GM21723 (cell line): ENCODE measurements at regions not wholly inside any gene's neighbourhood (a gene's known extent, or its start where the extent isn't known, plus 50 kb on each side); places are given as distances from the start of the nearest gene placed in this dataset.

Experiments
- ATAC-seq: cut with Tn5 transposase; IDR thresholded peaks from one replicate; pipeline ENCODE4 v1.9.1; 2021; ENCODE audit warnings: mild to moderate bottlenecking, moderate library complexity; ENCODE audit not compliant: unreplicated experiment

DNA sequence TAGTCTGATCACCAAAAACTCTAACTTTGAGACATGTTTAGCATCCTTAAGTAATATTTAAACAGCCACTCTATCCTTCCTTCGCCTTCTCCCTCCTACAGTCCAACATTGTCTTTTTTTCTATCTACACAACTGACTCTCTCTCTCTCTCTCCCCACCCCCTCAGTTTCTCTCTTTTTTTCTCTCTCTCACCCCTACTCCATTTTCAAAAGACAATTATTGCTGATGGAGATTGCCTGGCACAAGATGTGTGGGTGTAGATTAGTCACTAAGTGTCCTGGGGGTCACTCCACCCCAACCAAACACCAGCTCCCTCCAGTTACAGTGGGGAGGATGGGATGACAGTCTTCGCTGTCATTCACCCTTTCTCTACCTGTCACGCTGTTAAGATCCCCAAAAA lies 94.5 kb upstream of the NFIA start:
- ATAC-seq, result no peak

DNA sequence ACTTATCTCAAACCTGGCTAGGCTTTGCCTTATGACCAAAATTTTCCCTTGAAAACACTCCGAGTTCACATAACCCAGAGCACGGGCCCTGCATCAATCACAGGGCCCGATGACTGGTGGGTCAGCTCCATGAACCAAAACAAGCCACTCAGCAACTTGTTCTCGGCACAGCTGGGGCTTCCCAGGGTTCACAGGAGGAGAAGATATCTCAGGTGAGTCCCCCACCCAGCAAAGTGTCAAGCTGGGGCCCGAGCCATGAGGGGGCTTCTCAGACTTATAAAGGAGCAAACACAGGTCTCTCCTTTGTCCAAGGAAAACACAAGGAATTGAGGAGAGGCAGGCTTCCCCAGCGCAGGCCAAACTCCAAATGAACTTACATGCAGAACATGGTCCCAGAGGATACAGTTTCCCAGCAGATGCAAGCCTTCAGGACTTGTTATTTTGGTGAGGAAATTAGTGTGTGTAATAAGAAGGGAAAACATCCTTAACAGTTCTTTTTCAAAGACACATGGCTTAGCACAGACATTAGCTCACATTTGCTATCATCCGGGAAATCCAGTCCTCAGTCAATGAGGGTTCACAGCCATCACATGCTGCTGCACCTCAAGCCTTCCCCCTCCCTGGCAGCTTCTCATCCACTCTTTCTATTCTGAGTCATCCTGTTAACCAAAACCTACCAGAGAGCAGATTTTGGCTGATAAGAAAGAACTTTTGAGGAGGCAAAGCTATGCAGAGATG lies 98.1 kb upstream of the NFIA start:
- ATAC-seq, result no peak

DNA sequence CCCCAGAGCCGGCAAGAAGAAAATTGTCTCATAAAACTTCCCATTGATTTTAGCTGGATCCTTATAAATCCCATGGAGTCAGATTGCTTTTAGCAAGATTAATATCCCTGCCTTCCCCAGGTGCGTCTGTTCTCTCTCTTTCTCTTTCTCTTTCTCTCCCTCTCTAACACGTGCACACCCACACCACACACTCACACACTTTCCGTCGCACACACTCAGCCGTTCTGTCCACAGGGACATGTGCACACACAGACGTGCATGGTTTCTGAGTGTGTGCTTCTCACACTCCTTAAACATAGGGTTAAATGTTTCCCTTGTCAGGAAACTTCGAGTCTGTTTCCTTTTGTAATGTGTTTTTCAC lies 98.7 kb upstream of the NFIA start:
- ATAC-seq, result no peak

DNA sequence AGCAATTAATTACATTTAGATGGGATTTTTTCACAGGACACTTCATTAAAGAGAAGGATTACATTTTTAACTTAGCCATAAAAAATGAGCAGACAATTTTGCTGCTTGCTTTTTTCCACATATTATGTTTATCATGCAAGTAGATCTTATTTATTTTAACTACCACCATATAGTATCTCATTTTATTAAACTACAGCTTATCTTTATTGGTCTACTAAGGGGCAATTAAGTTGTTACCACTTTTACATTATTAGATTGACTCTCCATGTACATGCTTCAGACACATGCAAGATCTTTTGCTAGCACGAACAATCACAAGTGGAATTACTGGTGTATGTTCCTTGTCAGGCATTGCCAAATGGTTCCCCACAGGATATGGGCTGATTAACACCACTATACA lies 99.8 kb upstream of the NFIA start:
- ATAC-seq, result no peak

DNA sequence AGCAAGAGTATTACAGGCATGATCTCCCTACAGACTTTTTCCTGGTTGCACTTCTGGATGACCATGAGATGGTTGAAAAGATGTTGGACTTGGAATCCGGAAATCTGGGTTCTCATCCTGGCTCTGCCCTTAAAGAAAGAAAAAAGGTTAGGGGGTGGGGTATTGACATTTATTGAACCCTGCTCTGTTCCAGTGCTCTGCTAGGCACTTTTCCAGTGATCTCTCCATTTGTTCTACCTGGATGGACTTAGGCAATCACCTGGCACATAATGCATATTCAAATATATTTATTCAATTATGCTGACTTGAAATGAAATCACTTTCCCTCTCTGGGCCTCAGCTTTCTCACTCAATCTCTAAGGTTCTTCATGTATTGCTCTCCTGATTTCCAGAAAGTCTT lies 101.0 kb upstream of the NFIA start:
- no peak for ATAC-seq

DNA sequence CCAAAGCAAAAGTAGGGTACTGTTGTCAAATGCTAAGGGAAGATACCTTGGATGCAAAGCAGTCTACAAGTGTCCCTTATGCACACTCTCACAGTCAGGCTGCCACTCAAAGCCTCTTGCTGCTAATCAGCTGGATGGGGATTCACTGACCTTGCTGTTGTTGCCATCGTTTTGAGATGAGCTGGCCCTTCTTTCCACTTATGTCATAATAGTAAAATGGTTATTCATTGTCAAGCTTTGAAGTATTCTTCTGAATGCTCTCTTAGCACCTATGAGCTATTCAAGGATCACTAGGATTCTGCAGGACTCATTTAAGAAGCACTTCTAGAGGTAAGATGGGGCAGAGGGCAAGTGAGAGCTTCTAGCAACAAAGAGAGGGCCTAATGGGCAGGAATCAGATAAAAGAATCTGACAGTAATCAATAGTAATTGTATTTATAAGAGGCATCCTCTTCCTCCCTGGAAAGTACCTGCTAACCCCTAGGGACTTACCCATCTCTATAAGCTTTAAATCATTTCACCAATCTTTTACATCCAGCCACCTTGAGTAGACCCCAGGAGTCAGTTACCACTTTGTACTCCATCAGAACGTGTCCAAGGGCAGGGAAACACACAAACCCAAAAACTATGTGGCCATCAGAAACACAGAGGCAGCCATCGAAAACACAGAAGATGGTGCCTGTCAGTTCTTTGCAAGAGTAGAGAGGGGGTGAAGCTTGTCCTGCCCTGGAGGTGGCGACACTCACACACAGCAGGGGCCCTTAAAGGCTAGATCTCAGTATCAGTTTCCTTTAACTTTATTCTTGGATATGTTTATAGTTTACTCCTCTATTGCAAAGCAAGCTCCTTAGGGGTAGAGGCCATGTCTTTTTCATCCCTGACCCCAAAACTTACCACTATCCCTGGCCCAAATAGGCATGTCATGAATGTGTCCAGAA lies 103.7 kb upstream of the NFIA start:
- ATAC-seq, result peak; percentile 86

DNA sequence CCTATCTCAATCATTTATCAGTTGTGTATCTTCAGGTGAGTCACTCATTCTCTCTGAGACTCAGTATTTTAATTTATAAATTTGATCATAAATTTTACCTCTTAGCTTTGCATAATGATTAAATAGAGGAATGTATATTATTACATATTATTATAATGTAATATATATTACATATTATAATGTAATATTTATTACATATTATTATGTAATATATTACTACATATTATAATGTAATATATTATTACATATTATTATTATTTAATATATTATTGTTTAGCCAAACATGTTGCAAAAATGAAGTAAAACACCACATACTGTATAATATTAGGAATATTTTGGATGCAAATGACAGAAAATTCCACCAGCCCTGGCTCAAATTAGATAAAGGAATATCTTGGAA lies 104.7 kb upstream of the NFIA start:
- no peak for ATAC-seq

DNA sequence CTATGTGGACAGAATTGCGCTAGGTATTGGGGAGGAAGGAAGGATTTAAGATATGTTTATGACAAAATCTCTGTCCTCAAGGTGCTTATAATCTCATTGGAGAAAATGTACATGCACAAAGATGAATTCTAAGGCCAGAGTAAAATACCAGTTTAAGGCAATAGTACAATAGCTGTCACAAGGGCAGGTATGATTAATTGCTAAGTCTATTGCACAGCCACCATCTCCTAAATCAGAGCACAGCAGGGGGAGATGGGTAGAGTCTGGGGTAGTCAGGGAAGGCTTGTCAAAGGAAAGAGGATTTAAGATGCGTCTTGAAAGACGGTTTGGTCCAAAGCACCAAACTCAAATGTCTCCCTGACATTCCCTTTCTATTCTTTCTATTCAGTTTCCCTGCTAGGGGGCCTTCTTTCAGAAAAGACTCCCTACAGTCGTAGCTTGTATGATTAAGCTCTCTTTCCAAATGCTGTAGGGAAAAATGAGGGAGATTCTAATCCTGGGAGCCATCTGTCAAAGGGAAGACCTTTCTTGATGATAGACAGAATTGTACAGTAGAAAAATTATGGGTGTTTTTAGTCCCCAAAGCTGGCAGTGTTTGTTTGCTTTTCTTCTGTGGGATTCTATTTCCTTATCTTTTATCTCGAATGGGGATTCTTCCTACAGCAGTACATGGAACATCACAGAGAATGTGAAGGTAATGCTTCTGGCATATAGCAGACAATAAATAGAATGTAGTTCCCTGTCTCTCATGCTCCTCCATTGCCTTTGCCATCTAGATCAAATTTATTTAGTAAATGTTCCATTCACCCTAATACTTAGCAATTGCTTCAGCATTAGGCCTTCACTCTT lies 107.6 kb upstream of the NFIA start:
- ATAC-seq, result no peak

DNA sequence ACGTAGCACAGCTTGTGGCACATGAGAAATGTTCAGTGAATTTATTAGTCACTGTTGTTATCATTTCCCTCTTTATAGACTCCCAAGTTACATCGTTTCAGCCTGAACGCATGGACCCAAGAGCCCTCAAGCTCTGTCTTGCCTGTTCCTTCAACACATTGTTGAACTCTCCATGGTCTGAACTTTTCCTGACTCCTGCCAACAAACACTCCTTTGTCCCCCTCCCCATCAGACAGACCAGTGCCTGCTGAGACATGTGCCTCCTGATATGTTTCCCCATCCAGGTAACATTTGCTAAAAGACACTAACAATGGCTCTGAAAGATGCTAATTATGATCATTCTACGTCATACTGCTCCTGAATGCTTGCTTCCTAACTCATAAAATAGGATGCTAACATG lies 108.7 kb upstream of the NFIA start:
- no peak for ATAC-seq

DNA sequence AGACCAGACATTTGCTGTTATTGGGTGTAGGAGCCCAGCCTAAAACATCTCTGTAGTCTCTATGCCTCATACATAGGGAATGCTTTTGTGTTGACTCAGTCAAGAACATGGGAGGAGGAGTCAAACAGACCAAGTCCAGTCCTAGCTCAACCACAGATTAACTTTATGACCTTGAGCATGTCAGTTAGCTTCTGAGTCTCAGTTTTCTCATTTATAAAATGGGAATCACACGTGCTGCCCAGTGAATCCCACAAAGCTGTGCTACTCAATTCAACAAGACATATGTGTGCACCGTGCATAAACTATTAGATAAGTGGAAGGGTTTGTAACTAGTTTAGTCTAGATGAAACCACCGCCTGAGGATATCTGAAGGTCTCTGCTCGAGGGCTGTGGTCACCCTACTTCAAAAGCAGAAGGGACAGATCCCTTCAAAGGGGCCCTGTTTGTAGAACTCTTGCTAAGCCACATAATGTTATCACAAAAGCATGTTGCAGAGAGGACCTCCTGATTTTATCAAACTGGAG lies 109.5 kb upstream of the NFIA start:
- ATAC-seq, result no peak

DNA sequence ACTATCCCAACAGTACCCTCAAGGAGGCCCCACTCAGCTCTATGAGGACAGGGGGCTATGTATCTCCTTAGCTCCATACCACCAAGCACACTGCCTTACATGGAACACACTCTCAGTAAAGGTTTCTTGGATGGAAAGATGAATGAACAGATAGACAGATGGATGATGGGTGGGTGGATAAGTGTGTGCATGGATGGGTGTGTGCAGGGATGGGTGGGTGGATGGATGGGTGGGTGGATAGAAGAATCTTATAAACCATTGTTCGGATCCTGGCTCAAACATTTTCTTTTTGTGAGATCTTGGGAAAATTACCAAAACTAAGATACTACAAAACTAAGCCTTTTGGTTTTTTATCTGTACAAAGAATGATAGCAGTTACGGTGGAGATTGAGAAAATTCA lies 111.0 kb upstream of the NFIA start:
- no peak for ATAC-seq

DNA sequence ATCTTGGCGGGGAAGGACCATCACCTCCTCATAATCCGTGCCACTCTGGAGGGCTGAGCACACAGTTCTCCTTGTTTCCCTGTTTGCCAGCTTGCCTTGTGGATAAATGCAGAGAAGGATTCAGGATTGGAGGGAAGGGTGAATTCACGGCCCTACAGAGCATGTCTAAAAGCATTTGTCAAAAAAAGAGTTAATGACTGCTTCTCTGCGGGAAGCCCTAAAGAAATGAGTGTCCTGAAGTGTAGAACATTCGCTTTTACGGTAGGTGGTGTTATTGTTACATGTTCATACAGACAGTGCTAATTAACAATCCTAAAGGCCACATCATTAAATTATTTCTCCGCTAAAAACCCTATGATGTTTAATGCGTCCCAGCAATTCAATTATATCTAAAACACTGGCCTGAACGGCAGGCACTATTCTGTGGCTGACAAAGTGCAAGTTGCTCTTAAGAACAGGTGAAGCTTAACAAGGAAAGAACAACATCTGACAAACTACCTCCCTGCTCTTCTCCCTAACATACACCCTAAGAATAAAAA lies 112.3 kb upstream of the NFIA start:
- no peak for ATAC-seq

DNA sequence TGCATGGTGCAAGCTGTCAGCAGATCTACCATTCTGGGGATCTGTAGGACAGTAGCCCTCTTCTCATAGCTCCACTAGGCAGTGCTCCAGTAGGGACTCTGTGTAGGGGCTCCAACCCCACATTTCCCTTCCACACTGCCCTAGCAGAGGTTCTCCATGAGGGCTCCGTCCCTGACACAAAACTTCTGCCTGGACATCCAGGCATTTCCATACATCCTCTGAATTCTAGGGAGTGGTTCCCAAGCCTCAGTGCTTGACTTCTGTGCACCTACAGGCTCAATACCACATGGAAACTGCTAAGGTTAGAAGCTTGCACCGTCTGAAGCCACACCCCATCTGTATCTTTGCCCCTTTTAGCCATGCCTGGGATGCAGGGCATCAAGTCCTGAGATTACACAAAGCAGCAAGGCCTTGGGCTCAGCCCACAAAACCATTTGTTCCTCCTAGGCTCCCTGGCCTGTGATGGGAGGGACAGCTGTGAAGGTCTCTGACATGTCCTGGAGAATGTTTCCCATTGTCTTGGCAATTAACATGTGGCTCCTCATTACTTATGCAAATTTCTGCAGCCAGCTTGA lies 117.0 kb upstream of the NFIA start:
- no peak for ATAC-seq

DNA sequence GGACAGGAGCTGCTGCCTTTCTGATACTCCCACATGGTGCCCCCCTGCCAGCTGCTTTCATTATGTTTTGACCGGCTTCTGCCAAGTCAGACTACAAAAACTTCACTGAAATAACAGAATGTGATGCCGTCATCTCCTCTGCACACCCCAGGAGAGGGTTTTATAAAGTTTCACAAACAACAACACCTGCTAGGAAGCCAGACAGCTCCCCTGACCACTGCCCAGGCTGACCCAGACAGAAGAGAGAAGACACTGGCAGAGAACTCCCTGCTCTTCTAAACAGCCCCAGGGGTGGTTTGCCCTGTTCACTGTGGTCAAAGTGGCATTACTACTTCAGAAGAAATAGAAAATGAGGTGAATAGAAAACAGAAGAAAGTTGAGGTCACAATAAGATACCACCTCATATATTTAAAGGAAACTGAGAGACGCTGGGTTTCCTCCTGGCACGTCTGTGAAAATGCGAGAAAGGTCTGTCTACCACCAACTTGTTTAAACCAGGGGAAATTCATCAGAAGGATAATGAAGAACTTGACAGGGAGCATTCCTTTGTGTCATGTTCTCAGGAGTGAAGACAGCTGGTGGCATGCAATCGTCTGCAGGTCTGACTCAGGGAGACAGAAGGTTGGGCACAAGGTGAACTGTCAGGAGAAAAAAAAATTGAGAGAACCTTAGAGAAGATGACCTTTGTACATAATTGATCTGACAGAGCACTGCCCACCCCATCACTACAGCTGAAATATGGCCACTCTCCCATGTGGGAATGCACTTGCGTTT lies 119.0 kb upstream of the NFIA start:
- ATAC-seq, result no peak

DNA sequence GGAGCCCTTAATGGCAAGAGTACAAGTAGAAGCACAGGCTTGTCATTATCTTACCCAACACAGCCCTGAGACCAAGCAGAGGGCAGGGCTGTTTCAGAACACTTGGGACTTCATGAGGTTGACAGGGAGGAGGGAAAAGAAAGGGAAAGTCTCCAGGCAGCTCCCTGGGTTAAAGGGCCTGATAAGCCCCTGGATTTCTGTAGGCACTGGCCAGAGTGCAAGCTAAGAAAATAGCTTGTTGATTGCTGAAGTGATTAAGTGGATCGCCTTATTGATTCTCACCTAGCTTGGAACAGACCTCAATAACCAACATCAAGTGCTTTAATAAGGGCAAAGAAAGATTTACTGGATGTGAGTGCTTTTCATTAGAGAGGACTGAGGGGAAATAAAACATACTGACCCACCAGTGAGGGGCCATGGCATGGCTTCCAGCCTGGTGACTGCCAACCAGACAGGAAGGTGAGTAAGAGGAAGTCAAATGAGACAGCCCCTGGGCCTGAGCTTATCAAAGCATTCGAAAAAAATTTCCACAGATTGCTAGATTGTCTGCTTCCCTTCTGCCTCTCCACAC lies 121.4 kb upstream of the NFIA start:
- no peak for ATAC-seq

DNA sequence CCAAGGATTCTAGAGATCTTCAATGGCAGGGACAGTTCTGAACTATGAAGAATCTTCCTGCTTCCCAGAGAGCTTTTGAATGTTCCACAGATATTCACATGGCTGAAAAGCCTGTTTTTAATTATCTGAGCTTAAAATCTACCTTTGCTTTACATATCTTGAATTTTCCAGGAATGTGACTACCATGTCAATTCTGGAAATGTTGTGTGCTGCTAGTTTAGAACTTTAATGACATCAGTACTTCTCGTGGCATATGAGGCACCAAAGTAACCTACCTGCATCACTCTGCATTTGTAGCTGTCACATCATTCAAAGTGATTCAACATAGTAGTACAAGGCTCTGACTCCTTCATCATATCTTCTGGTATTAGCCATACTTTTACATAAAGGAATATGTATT lies 122.7 kb upstream of the NFIA start:
- ATAC-seq, result no peak

DNA sequence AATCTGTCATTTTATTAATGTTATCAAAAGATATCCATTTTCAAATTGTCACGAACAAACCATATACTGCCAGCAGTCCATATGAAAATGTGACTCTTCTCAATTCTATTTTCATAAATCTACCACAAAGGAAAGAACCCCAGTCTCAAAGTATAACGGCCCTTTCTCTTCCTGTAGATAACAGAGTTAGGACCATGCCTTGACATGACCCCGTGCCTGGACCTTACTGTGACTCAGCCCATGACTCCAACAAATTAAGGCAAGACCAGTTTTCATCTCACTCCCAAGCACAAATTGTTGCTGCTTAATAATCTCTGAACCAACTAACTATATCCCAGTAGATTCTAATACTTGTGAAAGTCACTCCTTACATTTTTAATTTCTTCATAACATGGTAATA lies 124.4 kb upstream of the NFIA start:
- no peak for ATAC-seq

DNA sequence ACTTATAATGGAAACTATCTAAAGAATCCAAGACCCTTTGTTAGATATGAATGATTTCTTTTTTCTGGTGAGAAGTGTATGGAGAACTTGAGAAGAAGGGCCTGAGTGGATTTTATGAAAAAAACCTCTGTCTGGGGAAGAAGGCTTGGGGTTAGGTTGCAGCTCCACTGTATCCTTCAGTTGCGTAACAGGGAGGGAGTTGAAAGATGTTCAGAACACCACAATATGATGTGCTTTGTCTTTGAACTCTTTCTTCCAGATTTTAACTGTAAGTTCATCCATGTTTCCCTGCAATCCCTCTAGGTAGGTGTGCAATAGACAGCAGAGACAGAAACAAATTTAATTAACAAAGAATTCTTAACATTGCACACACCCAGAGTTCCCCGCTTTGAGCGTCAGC lies 125.8 kb upstream of the NFIA start:
- no peak for ATAC-seq

DNA sequence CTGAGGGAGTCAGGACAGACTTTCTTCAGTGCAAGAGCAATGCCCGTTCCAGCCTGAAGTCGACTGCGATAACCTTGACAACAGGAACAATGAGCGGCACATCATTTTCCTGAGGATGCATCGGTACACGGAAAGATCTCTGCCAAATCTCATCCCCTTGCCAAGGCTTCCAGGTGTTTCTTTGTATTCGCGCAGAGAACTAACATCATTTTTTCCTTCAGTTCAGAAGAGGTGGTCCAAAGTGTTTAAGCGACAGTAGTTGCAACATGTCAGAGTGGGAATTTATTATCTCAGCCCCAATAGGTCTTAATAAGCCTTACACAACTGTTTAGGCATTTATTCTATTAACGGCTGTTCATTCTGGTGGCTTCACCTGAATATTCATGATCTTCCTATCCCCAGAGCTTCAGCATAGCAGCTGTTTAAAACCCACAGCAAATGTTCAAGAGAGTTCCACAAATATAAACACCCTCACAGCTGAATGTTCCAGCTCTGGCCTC lies 129.7 kb upstream of the NFIA start:
- ATAC-seq, result no peak
